GM04503 (cell line): ENCODE measurements at regions not wholly inside any gene's neighbourhood (a gene's known extent, or its start where the extent isn't known, plus 50 kb on each side); places are given as distances from the start of the nearest gene placed in this dataset.
"Not testable (repeated sequence)": the region's sequence is repeated elsewhere in the genome, so short reads cannot be mapped to it uniquely, and the experiment has no call there.

Source experiments
- DNase-seq: peaks from one replicate; pipeline ENCODE4 v3.0.0-alpha.2; 2012; ENCODE audit warnings: low read depth

DNA sequence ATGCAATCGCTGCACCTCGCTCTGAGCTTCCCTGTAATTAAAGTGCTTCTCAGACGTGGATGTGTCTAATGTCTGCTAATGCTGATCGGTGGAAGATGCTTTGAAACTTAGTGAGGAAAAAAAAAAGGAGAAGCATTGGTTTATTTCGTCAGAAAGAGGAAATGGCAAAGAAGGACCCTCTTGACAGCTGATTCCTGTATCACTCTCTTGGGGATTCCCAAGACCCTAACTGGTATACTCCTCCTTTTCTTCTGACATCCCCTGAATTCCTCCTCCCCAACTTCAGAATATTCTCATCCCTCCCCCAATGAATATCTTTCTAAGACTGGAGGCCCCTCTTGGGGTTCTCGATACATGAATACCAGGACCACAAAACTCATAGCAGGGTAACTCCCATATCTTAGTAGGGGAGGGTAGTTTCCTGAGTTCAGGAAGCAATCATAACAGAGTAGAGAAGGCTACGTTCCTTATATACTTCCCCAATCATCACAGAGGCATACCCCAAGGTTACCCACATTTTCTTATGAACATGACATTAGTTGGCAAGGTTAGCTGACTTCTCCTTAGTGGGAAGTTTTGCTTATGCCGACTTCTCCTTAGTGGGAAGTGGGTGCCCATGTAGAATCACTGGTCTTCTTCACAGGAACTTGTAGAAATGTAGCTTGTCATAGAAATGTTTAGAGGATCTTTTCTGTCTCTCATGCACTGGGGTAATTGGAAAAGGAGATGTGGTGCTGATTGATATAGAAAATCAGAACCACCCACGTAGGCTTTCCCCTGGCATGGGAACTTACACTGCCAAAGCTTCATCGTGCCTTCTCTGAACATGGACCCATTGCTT is 63.8 kb upstream of the ATXN1 start:
- no peak for DNase-seq

DNA sequence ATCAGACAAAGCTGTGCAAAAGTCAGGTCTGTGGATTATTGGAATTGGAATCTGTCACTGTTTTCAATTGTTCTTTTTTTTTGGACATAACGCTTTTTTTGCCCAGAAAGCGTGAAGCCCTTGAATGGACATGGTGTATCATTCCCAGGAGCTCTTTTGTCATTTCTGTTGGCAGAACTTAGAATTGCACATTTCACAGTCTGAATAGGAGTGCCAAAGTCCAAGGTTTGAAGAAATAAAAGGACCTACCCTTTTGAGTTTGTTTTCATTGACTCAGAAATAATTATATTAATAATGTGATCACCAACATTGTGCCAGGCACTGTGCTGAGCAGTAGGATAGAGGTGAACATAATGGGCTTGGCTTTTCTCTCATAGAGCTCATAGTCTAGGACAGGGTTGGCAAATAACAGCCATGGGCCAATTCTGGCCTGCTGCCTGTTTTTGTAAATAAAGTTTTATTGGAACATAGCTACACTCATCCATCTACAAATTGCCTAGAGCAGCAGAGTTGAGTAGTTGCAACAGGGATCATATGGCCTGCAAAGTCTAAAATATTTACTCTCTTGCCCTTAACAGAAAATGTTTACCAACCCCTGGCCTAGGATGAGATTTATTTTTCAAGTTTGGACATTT is 62.6 kb upstream of the ATXN1 start:
- no peak for DNase-seq

DNA sequence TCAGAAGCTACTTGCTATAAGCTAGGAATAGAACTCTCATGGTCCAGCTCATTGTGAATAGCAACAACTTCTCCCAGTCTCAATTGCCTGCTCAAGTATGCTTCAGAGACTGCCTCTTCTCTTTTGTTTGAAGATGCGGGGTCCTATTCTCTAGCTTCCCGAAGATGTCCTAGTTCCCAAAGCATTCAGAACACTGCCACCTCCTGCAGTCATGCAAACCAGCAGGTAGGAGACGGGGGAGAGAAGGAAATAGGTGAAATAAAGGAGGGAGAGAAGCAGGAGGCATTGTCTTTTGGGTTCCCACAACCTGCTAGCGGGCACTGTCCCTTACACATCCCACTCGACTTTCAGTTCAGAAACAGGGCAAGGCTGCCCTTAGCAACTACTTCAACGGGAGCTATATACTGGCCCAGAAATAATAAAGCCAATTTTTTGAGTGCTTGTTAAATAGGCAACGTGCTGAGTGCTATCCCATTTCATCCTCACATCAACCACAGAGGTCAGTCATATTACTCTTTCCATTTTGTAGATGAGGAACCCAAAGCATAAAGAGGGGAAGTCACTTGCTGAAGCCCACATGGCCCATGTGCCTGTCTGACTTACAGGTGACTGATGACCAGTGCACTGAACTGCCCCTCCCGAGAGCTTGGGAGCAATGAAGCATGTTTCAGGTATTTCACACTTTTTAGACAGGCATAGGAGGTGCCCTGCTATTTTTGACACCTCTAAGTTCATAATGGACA is 61.9 kb upstream of the ATXN1 start:
- no peak for DNase-seq

DNA sequence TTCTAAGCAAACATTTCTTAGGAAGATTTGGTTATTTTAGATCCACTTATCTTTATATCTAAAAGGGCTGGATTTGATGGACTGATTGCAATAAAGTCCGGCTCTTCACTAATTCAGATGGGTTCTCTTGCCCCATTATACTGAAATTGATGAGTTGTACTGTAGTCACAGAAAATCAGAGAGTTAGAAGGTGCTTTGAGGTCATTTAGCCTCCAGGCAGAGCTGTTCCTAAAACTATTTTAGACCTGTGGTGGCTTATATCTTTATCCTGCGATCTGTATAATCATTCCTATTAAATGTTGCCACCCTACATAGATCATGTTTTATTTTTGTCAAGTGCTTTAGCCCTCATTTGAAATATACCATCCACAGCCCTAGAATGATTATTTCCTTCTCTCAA is 61.3 kb upstream of the ATXN1 start:
- DNase-seq = no peak

DNA sequence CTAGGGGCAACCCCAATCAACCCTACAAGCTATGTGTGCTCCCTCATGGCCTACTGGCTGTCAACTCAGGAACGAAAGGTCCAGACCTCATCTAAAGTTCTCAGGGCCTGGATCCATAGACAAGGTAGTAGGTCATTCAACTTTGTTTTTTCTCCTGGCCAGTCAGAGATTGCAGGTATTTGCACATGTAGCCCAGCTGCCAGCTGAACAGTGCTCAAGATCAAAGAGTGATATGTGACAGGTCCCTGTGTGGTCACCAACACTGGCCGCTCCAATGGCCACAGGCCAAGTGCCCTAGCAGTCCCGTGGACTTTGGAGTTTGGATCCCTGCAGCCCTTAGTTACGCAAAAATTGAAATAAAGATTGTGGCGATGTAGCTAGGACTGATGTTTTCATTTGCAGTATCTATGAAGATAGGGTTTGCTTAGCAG is 60.6 kb upstream of the ATXN1 start:
- no peak for DNase-seq

DNA sequence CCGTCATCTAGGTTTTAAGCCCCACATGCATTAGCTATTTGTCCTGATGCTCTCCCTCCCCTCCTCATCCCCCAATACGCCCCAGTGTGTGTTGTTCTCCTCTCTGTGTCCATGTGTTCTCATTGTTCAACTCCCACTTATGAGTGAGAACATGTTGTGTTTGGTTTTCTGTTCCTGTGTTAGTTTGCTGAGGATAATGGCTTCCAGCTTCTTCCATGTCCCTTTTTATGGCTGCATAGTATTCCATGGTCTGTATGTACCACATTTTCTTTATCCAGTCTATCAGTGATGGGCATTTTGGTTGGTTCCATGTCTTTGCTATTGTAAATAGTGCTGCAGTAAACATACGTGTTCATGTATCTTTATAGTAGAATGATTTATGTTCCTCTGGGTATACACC is 59.0 kb upstream of the ATXN1 start:
- not testable (repeated sequence) for DNase-seq

DNA sequence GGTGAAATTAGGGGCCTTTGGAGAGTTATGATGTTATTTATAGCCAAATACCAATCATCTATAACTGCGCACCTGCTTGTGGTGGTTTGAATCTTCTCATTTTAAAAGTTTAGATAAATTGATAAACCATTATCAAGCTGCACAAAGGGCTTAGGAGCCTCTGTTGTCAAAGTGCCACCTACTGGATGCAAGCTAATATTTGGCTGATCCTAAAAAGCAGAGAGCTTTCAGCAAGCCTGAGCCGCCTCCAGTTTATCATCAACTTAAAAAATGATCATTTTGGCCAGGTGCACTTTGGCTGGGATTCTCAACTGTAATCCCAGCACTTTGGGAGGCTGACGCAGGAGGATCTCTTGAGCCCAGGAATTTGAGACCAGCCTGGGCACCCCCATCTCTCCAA is 58.5 kb upstream of the ATXN1 start:
- DNase-seq = no peak

DNA sequence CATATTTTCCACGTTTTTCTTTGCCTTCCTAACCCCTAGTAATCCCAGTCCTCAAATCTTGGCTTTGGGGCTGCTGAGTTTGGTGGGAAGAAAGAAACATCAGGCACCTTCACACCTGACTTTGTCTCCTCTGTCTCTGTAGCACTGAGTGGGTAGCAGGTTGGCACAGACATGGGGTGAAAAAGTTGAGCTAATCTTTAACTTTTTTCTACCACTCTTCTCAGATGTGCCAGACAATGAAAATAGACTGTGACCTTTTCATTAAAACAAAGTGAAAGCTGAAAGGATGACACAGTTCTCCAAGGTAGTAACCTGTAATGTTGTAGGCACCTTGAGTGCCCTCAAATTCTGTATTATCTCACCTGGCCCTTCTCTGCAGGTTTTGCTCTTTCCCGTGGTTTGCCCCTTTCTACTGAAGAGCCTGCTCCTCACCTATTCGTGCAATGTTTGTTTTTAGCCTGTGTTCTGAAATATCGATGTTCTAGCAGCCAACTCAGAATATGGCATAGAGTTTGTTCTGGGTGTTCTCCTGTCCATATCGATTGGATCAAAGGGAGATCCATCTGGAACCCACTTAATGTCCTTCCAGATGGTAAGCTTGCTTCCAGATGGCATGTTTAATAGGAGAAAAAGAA is 57.8 kb upstream of the ATXN1 start:
- DNase-seq = no peak

DNA sequence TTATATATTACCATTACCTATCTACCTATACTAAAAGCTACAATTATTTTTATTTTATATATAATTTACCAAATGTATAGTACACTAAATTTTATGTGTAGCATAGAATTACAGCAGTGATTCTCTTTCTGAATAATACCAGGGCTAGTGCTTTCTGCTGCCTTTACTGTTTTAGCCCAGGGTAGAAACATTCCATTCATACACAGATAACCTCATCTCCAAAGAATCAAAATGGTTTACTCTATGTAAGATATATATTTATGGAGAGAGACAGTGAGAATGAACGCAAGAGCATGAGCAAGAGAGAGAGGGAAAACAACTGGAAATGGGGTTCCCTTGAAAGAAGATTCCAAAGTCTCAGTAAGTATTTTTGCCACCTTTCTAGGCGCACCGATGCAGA is 56.3 kb upstream of the ATXN1 start:
- DNase-seq = no peak

DNA sequence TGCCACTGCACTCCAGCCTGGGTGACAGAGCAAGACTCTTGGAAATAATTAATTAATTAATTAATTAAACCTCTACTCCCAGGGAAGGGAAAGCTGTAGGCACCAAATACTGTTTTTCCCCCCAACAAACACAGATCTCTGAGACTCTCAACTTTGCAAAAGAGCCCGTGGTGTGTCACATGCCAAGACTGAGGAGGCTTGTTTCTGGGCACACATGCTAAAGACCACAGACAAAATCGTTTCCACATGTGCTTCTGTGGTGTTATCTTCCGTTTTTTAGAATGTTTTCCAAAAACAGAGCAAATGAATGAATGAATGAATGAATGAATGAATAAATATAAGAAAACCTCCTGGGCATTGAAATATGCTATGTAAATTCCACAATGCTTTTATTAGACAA is 55.6 kb upstream of the ATXN1 start:
- no peak for DNase-seq

DNA sequence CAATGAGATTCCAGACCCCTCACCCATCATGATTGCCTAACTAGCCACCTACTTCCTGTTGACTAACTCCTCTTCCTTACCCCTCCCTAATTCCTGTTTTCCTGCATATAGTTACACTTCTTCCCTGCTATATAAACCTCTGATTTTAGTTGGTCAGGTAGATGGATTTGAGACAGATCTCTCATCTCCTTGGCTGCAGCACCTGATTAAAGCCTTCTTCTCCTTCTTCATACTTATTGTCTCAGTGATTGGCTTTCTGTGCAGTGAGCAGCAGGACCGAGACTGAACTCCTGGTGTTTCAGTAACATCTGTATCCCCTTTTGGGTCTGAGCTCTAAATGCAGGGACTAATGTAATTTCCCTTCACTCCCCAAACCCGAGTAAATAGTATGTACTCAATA is 51.7 kb upstream of the ATXN1 start:
- DNase-seq = no peak

DNA sequence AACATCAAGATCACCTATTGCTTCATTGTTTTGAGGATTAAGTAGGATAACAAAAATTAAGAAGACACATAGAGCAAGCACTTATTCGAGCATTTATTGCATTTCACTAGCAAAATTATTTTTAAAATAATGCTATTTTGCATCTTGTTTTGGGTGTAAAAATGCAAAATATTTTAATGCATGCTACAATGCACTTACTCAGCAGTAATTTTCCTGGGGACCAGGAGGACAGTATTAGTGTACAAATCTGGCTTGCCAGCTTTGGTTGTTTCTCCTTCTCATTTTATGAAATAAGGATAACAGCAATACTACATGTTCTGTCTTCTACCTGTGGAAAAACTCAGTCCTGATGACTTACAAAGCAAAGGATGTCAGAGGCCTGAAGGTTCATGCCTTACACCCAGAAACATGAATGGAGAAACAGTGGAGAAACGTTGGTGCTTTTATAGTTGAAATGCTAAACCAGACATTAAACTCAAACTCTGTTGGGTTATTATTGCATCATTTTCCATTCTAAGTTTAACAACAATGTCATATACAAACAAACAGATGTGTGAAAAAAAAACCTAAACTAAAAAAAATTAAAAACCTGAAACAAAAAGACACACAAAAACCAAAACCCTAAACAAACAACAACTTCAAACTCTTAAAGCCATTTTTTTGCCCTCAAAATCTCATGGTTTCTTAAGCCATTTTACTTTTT is 50.2 kb upstream of the ATXN1 start:
- DNase-seq = no peak
